PFSK-1 (cell line): ENCODE measurements at regions not wholly inside any gene's neighbourhood (a gene's known extent, or its start where the extent isn't known, plus 50 kb on each side); places are given as distances from the start of the nearest gene placed in this dataset.

Experiments
- POLR2AphosphoS5 ChIP-seq: IDR thresholded peaks from 2 replicates; pipeline ENCODE4 v1.6.1; 2012; ENCODE audit warnings: low read depth, mild to moderate bottlenecking, control low read depth, low read length, moderate library complexity
- REST ChIP-seq, 2 experiments: IDR thresholded peaks; 2 replicates each; pipeline versions ENCODE4 v1.6.1 to v1.8.0; 2011 to 2012; ENCODE audit warnings: low read depth in 2 of 2, low read length in 2 of 2, control low read depth in 1 of 2, inconsistent platforms in 1 of 2, mild to moderate bottlenecking in 1 of 2, moderate library complexity in 1 of 2; ENCODE audit not compliant: insufficient read depth in 1 of 2

GRCh38 chr3:18735005-18735404 lies 309.9 kb upstream of the SATB1 start:
- no peak for TF ChIP-seq REST (IDR thresholded peaks at IDR 0.05; ENCODE audit: insufficient read depth in 1 of 2, low read depth in 2 of 2, low read length in 2 of 2)
- no peak for TF ChIP-seq POLR2AphosphoS5
